RKO (cell line): ENCODE measurements at regions not wholly inside any gene's neighbourhood (a gene's known extent, or its start where the extent isn't known, plus 50 kb on each side); places are given as distances from the start of the nearest gene placed in this dataset.
A peak's percentile ranks its signal among the peaks of the same experiment; 100 is the strongest.

Source experiments
- DNase-seq: peaks from one replicate; pipeline ENCODE4 v3.0.0-alpha.2; 2016; ENCODE audit warnings: low spot score

- no peak for DNase-seq
Observed at GRCh38 chr15:98025237-98025636, 64.7 kb downstream of the ARRDC4 start.

GRCh38 chr15:98034731-98035130, 74.2 kb downstream of the ARRDC4 start:
- DNase-seq, result no peak

DNA sequence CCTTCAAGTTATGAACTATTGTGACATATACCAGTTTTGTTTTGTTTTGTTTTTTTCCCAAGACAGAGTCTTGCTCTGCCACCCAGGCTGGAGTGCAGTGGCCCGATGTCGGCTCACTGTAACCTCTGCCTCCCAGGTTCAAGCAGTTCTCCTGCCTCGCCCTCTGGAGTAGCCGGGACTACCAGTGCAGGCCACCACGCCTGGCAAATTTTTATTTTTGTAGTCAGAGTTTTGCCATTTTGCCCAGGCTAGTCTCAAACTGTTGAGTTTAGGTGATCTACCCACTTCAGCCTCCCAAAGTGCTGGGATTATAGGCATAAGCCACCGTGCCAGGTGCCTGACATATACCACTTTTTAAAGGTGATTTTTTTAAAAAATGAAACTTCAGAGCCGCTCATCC, 74.6 kb downstream of the ARRDC4 start:
- DNase-seq, result no peak

- no peak for DNase-seq
Observed at GRCh38 chr15:98035577-98036010, 75.1 kb downstream of the ARRDC4 start.

DNA sequence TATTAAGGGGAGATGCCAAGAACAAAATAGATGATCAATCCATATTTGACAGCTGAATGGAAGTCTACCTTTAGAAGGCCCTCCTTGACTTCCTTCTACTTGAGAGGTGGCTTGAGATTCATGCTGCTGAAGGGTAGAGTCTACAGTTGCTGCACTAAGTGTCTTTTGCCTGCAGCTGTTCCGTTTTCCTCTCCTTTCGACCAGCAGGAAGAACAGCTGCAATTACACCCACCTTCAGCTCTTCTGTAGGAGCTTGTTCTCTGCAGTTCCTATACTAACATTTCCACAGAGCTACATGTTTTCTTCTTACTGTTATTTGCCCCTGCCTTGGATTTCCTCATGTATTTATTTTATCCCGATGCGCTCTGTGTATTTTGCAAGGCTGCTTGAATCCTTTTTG, 79.1 kb downstream of the ARRDC4 start:
- no peak for DNase-seq

DNA sequence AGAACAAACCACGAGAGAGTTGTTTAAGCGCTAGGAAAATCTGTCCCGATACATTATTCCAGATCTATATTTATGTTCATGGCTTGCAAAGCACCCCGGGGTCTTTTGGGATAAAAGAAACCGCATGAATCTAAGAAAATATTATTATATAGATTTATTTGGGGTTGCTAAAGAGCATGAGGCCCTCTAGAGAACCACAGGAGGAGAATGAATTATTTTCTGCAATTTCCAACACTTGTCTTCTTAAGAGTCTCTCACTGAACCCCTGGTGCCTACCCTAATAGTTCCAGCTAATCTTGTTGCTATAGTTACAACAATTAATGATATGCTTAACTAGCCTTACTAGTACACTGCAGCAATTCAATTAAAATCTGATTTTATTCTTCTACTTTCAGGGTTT, 79.6 kb downstream of the ARRDC4 start:
- DNase-seq, result no peak

- DNase-seq, result no peak
Observed at GRCh38 chr15:98043160-98044014, 82.9 kb downstream of the ARRDC4 start.

- no peak for DNase-seq
Observed at GRCh38 chr15:98051734-98052133, 91.2 kb downstream of the ARRDC4 start.

- no peak for DNase-seq
Observed at GRCh38 chr15:98057453-98057852, 97.0 kb downstream of the ARRDC4 start.

DNA sequence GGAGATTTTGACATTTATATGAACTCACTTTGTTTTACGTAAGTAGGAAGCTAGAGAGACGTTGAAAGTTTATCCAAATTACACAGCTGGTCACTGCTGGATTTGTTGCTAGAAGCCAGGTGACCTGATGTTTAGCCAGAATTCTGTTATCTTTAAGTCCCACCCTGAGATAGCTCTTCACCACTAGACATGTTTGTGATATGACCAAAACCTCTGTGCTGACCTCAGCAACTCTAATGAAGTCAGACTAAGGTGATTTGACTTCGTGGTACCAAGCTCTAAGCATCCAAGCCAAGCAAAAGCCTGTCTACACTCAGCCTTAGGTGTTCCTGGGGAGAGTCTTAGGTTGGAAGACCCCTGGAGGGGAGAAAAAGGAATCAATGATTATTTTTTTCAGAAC, 102.4 kb downstream of the ARRDC4 start:
- DNase-seq, result no peak

- DNase-seq, result no peak
Observed at GRCh38 chr15:98063315-98063714, 102.8 kb downstream of the ARRDC4 start.

DNA sequence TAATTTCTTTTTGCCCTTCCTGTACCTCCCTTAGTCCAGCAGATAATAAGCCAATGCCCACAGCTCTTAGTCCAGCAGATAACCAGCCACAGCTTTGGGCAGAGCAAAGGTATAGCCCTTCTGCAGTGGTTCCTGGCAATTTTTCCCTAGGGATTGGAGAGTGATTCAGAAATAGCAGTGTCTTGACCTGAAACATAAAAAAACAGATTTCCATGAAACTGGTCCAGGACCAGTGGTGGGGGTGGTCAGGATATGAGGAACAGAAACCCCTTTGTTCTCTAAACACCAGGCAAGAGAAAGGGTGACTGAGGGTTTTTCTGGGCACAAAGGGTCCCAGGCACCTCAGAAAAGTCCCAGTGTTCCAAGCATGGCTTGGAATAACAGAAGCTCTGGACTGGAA, 103.4 kb downstream of the ARRDC4 start:
- no peak for DNase-seq

GRCh38 chr15:98067339-98067738, 106.8 kb downstream of the ARRDC4 start:
- no peak for DNase-seq

- no peak for DNase-seq
Observed at GRCh38 chr15:98069256-98069655, 108.8 kb downstream of the ARRDC4 start.

DNA sequence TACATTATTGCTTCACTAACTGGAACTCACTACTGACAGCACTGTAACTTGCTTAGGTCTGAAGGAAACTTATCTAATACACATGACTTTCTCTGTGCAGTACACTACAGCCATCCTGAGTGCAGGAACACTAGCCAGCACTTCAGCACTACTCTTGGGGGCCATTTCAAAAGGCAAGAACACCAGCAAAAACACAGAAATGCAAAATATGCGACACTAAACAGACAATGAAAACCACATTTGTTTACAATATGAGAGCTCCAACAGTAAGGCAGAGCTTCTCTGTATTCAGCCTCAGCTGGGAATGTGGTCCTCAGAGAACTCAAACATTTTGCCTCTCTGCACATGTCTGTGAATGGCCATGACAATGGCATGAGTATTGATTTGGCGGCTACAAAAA, 109.6 kb downstream of the ARRDC4 start:
- no peak for DNase-seq

- no peak for DNase-seq
Observed at GRCh38 chr15:98071786-98072185, 111.3 kb downstream of the ARRDC4 start.

- DNase-seq, result no peak
Observed at GRCh38 chr15:98075441-98075840, 114.9 kb downstream of the ARRDC4 start.

DNA sequence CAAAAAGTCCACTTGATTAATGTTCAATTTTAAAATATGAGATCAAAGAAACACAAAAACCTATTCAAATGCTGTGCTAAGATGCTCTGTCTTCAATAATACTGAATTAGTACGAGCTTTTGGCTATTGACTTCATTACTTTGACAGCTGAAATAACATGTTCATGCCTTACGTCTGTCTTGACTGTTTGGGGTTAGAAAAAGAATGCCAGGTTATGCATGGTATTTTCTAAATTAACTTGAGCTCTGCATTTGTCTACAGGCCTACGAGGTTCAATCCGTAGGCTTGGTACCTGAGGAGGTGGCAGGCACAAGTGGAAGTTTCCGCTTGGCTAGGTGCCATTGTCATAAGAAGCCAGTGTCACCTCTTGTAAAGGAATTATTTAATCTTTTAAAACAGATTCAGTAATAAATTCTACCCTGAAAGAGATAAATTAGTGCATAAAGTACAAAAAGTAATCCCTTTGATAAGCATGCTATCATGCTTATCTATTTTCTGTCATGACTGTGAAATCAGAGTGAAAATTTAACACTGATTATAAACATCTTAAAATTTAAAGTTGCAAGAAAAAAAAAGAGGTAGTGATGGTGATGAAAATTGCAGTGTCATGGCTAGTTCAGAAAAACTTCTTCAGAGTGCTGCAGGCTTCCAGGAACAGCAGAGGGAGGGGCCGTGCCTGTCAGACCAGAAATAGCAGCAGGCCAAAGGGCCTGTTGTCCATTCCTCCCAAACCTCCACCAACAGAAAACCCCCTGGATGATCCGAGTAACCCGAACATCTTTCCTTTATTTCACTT, 115.7 kb downstream of the ARRDC4 start:
- no peak for DNase-seq

DNA sequence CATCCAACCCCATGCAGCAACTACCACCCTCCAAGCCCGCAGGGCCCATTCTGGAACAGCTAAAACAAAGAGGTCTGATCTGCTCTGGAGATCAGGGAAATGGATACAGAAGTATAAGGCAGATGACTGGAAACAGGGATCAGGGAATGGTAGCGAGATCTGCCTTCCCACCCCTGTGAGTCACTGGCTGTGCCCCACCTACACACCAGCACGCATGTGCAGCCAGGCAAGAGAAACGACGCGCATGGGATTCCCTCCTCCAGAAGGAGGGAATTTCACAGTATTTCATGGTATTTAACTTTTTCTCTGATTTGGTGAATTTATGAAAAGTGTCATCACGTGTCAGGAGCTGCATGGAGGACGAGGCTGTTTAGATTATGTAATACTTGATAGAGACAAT, 116.7 kb downstream of the ARRDC4 start:
- DNase-seq, result peak; percentile 36

DNA sequence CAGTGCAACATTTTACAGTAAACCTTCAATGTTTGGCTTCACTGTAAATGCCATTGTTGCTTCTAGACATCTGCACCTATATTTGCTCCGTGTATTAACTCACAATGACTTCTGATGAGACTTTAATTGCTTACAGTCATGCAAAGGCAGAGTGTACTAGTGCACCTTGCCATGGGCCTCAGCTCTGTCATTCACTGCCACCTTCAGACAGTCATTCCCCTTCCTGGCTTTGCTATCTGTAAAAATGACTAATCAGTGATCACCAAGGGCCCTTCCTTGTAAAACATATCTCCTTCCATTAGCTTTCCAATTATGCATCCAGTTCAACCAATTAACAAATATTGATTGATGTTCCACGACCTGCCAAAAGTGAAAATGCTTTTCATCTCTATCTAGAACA, 120.3 kb downstream of the ARRDC4 start:
- DNase-seq, result no peak

DNA sequence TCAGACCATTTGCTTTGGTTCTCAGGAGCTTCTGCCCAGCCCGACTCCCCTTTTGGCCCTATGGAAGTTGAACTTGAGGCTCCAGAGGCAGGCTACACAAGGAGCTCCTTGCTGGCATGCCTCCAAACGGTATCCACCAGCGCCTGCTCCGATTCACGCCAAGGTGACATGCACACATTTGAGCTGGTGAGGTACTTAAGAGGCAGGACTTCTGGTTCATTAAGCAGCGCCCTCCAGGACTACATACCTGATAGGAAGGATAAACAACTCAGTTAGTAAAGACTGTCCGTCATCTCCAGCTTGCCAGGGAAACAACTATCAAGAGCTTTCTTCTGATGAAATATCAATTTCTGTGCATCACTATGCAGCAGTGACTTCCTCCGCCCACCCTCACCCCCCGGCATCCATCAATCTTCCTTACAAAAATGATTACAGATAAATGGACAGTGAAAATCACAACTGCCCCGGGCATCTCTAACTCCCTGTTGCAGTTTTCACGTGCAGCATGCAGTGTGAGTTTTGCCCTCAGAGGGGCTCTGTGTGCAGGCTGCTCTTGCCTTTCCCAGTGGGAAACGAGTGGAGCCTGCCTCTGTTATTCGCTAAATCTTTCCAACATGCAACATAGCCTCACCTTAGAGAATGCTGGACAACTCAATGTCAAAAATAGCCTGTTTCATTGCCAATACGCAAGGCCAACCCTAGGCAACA, 122.9 kb downstream of the ARRDC4 start:
- DNase-seq, result no peak

DNA sequence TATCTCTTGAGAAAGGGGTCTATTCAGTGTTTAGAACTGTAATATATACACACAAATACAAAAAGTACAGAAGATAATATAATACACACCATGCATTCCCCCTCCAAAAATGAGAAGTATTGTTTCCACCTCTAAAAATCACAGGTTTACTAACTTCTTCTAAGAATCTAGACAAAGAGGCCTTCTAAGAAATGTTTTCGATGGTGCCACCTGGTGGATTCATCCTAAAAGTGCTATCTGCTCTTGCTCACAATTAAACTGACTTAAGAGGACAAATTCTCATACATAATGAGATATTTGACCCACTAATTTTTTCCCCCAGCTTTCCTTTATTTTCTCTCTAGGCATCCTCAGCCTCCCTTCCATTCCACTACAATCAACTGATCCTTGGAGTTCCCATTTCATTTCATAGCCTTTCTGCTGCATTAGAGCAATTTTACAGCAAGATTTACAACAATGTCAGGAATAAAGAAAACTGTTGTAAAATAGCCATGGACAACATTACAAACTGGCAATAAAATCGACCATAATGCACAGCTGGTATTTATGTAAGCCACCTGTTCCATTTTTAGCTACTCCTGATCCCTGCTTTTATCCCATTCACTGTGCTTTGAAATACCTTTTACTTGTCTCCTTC, 124.6 kb downstream of the ARRDC4 start:
- peak; percentile 73 for DNase-seq
